ENCODE measurements at regions not wholly inside any gene's neighbourhood (a gene's known extent, or its start where the extent isn't known, plus 50 kb on each side); places are given as distances from the start of the nearest gene placed in this dataset.

- POLR2A ChIA-PET: no interaction called here
- FAIRE-seq: no peak
- H3K36me3 ChIP-seq (ENCODE audit: control insufficient read depth in 2 of 2, insufficient read depth in 2 of 2, low read length in 1 of 2): no peaks in the 10 kb centered on the region
These were observed 510.8 kb upstream of the MCTP2 start for GRCh38 chr15:93720607-93721006.

More at GRCh38 chr15:93720607-93721006, 510.8 kb upstream of the MCTP2 start:
- WGBS (ENCODE audit: insufficient coverage, insufficient replicate concordance, low lambda C conversion rate, missing lambda C conversion rate): 23% methylated on average over 3 of the region's 3 CpGs
- H3K4me3 ChIP-seq: no peak overlapping the region
- no peak for TF ChIP-seq KDM1A (IDR thresholded peaks at IDR 0.05; ENCODE audit: borderline replicate concordance)
- TF ChIP-seq CREM (IDR thresholded peaks at IDR 0.05; ENCODE audit: low read depth): no peak
- no peak for TF ChIP-seq ZNF687 (IDR thresholded peaks at IDR 0.05)
- TF ChIP-seq BCL3 (IDR thresholded peaks at IDR 0.05; ENCODE audit: borderline replicate concordance, insufficient read depth, low read depth, low read length, poor library complexity, severe bottlenecking): no peak
- TF ChIP-seq PRDM15 (CRISPR knock-in tag; IDR thresholded peaks at IDR 0.05): no peak
- TF ChIP-seq ZZZ3 (IDR thresholded peaks at IDR 0.05; ENCODE audit: control insufficient read depth, insufficient read length, low read depth): no peak
- no peak for TF ChIP-seq FOS (IDR thresholded peaks at IDR 0.05; ENCODE audit: borderline replicate concordance, extremely low read depth, insufficient read length)
- TF ChIP-seq HCFC1 (IDR thresholded peaks at IDR 0.05; ENCODE audit: low read length): no peak
- TF ChIP-seq POLR2AphosphoS5 (IDR thresholded peaks at IDR 0.05; ENCODE audit: low read length): no peak
- no peak for TF ChIP-seq ZSCAN29 (IDR thresholded peaks at IDR 0.05)
- TF ChIP-seq GATAD2B (conservative IDR thresholded peaks at IDR 0.05; ENCODE audit: low read depth): no peak
- TF ChIP-seq USF2 (IDR thresholded peaks at IDR 0.05; ENCODE audit: borderline replicate concordance, low read depth, low read length): no peak
- no peak for TF ChIP-seq RUNX3 (IDR thresholded peaks at IDR 0.05; ENCODE audit: low read length)
- no peak for TF ChIP-seq RCOR1 (conservative IDR thresholded peaks at IDR 0.05; ENCODE audit: low read depth, low read length)
- TF ChIP-seq TCF7 (IDR thresholded peaks at IDR 0.05; ENCODE audit: borderline replicate concordance): no peak
- TF ChIP-seq KAT2A (conservative IDR thresholded peaks at IDR 0.05; ENCODE audit: control insufficient read depth, low read depth, low read length): no peak
- no peaks in the 10 kb centered on the region for H4K20me1 ChIP-seq (ENCODE audit: control insufficient read depth, insufficient read depth)
- intact Hi-C loops (cut with micrococcal nuclease; ENCODE audit: unreplicated experiment): no loop called here
- RAD21 ChIA-PET (ENCODE audit: unreplicated experiment): no interaction called here
- no peaks in the 10 kb centered on the region for H3K27me3 ChIP-seq (replicated peaks in 1 of 2; ENCODE audit: control insufficient read depth in 2 of 2, insufficient read depth in 2 of 2, low read length in 1 of 2)
- no peak overlapping the region for H3K27ac ChIP-seq (ENCODE audit: control insufficient read depth, insufficient read depth)
- no peaks in the 10 kb centered on the region for H3K9me3 ChIP-seq (replicated peaks; ENCODE audit: control insufficient read depth, insufficient read depth, low read length)
- in situ Hi-C loops (cut with MboI): no loop called here
- BruUV-seq (replicated peaks): no TSS peak
- DNase-seq (ENCODE audit: low read depth, low spot score) (no peak), ATAC-seq (no peak)
- no peaks in the 10 kb centered on the region for H3K79me2 ChIP-seq (ENCODE audit: control insufficient read depth, insufficient read depth, low read length)
- no peak overlapping the region for H3K4me2 ChIP-seq (ENCODE audit: control insufficient read depth, insufficient read depth)
- SMC1A ChIA-PET (ENCODE audit: uncharacterized antibody, unreplicated experiment): no interaction called here
- no peak overlapping the region for H2AFZ ChIP-seq (ENCODE audit: control insufficient read depth, low read depth, low read length)
- CTCF ChIA-PET: no interaction called here
- H3K9ac ChIP-seq (ENCODE audit: control insufficient read depth, insufficient read depth, low read length): no peak overlapping the region
- no peaks in the 10 kb centered on the region for H3K4me1 ChIP-seq (ENCODE audit: control insufficient read depth, insufficient read depth, low read length)

Data from GM12878 (cell line).